NCI-H2081 treated with DMSO at 0.1 percent for 48 hours (cell line): ENCODE measurements at regions not wholly inside any gene's neighbourhood (a gene's known extent, or its start where the extent isn't known, plus 50 kb on each side); places are given as distances from the start of the nearest gene placed in this dataset.
A peak's percentile ranks its signal among the peaks of the same experiment; 100 is the strongest.

Source experiments
- DNase-seq: peaks from one replicate; lab custom pipeline; 2025; lab: John Stamatoyannopoulos, UW

GRCh38 chr18:25962919-25963318 lies 127.5 kb downstream of the SS18 start:
- no peak for DNase-seq

GRCh38 chr18:25962176-25962575 lies 128.2 kb downstream of the SS18 start:
- no peak for DNase-seq

DNA sequence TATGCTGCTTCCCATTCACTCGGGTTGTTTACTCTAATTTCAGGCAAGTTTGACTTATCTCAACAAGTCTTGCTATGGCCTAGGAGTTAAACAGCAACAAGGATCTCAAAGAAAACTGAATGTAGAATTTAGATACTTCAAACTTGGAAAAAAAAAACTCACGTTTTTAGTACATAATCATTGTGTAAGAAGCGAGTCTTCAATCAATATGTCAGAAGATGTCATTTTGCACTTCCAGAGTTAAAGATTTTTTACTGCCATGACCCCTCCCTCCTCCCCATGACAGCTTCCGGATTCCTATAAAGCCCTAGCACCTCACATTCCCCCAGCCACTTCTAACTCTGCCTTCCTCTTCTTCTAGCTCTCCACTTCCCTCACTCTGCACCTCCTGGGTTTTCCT lies 133.4 kb downstream of the SS18 start:
- DNase-seq: no peak

- DNase-seq: no peak
Observed at GRCh38 chr18:25953111-25953510, 137.3 kb downstream of the SS18 start.

- no peak for DNase-seq
Observed at GRCh38 chr18:25950321-25950720, 140.1 kb downstream of the SS18 start.

DNA sequence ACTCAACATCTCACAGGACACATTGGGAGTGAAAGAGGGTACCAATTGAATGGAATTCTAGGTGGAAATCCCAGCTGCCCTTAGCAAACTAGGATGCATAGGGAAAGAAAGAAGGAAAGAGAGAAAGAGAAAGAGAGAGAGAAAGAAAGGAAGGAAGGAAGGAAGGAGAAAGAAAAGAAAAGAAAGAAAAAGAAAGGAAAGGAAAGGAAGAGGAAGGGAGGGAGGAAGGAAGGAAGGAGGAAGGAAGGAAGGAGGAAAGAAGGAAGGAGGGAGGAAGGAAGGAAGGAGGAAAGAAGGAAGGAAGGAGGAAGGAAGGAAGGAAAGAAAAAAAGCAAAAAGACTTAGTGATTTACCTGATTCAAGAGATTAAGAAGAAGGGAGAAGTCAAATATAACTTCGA lies 143.9 kb downstream of the SS18 start:
- DNase-seq: no peak

- DNase-seq: no peak
Observed at GRCh38 chr18:25935356-25935755, 155.1 kb downstream of the SS18 start.

DNA sequence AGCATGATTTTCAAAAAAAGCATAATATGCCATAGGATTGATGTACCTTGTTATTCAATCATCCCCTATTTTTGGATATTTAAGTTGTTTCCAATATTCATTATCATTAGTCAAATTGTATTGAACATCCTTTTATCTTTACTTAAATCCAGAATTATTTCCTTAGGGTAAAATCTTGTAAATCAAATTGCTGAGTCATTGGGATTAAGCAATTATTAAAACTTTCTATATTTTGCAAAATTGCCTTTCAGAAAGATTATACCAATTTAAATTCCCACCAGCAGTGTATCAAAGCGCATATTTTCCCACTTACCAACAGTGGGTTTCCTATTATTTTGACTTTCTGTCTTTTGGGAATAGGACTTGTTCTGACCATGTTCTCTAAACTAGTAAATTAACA lies 159.3 kb downstream of the SS18 start:
- DNase-seq: no peak

DNA sequence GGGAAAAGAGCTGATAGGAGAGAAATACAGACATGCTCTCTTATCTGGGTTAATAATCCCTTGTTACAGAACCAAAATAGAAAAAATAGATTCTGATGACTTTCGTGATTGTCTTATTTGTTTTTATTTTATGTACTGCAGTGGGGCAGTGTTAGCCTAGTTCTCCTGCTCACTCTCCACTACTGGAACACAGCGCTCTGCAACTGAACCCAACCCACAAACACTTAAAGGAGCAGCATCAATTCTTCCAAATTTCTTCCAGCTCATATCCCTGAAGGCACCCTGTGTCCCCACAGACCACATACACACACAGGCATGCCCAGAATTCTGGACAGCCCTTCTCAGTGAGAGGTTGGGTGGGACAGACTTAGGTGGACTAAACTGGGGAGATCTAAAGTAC lies 160.6 kb downstream of the SS18 start:
- no peak for DNase-seq

GRCh38 chr18:25927830-25928229 lies 162.6 kb downstream of the SS18 start:
- no peak for DNase-seq

DNA sequence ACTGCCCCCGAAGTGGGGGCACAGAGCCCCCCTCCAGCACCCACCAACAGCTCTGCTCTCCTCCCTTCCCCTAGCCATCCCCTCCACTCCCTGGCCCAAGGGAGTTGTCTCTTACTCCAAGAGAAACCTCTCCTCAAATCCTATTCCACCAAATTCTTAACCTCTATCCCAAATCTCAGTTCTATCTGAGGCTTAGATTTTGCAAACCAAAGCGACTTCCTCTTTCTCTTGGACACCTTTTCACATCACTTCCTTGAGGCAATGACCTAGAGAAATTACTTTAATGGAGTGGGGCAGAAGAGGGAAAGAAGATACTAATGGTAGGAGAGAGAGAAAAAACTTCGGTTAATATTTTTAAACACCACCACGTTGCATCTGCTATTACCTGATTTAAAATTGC lies 167.2 kb downstream of the SS18 start:
- DNase-seq: no peak

- peak; percentile 4 for DNase-seq
Observed at GRCh38 chr18:25921677-25922421, 168.6 kb downstream of the SS18 start.

- DNase-seq: no peak
Observed at GRCh38 chr18:25915907-25916306, 174.5 kb downstream of the SS18 start.

DNA sequence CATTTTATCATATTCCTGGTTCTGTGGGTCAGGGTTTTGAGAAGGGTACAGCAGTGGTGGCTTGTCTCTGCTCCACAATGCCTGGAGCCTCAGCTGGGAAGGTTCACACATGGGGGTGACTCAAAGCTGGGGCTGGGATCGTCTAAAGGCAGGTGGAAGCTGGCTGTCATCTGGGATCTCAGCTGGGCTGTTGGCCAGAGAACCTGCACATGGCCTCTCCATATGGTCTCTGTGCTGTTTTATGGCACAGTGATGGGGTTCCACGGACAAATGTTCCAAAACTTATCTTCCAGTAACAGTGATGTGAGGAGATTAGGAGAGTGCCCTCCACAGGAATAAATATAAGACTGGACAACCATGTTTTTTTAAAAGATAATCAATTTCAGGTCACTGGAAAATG lies 191.4 kb downstream of the SS18 start:
- no peak for DNase-seq

DNA sequence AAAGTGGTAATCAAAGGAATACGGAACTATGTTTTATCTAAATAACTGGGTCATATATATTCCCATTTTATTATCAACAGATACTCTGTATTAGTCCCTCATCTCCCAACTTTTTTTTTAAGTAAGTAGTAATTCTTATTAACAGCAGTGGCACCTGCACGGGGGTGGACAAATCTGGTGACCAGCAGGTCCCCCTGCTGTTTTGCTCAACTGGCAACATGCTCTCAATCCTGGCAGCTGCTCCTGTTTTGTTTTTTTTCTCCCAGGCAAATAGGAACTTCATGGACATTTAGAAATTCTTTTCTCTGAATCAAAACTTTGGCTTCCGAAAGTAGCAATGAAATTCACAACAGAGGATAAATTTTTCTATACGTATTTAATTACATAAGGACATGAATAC lies 193.5 kb downstream of the SS18 start:
- peak; percentile 7 for DNase-seq

DNA sequence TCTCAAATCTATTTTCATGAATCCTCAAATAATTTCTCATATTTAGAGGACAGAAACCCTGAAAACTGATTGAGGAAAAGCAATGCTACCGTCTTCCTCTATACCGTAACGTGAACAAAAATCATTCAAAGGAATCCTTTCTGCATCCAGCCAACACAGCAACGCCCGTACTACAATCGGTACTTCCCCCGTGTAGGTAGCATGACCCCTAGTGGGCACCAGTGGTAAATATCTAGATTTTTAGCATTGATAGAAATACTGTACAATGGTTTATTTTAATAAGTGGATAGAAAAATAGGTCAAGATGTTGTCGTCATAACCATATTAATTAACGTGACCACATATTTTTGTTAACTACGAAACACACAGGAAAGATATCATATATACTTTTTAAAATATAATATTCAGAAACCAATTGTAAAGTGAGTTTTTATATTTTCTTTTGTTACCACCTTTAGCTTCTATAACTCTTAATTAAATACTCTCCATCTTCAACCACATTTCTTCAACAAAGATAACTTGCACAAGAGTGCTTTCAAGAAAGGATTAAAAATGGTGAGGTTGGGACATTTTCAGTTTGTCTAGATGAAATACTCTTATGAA lies 194.1 kb downstream of the SS18 start:
- no peak for DNase-seq

GRCh38 chr18:25895518-25895917 lies 194.9 kb downstream of the SS18 start:
- no peak for DNase-seq

- DNase-seq: no peak
Observed at GRCh38 chr18:25886283-25886682, 204.1 kb downstream of the SS18 start.

GRCh38 chr18:25883091-25883490 lies 207.3 kb downstream of the SS18 start:
- DNase-seq: no peak

- DNase-seq: no peak
Observed at GRCh38 chr18:25881149-25881548, 209.3 kb downstream of the SS18 start.

GRCh38 chr18:25880441-25880840 lies 210.0 kb downstream of the SS18 start:
- DNase-seq: no peak

DNA sequence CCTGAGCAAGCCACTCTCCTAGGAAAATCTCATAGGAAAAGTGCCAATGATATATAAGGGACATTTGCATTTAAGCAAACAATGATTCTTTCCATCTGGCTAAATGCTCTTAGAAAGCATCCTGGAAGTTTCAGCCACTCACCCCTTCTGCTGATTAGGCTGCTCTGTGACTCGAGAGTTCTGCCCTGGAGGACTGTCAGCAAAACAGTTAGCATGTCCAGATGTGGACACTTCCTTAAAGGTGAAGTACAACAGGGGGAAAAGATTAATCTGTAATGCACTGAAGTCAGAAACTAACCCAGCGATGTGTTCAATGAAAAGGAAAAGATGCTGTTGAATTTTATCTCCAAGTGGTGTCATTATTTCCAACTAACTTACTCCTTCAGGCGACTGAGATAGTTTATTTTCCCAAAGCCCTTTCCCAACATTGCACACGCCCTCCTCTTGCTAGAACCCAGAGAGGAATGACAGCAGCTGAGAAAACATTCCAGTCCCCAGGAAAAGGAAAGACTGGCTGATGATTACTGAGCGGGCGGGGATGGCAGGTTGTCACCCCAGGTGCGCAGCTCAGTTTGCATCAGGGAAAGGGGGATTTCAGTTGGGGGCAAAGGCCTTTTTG lies 214.0 kb downstream of the SS18 start:
- DNase-seq: no peak

DNA sequence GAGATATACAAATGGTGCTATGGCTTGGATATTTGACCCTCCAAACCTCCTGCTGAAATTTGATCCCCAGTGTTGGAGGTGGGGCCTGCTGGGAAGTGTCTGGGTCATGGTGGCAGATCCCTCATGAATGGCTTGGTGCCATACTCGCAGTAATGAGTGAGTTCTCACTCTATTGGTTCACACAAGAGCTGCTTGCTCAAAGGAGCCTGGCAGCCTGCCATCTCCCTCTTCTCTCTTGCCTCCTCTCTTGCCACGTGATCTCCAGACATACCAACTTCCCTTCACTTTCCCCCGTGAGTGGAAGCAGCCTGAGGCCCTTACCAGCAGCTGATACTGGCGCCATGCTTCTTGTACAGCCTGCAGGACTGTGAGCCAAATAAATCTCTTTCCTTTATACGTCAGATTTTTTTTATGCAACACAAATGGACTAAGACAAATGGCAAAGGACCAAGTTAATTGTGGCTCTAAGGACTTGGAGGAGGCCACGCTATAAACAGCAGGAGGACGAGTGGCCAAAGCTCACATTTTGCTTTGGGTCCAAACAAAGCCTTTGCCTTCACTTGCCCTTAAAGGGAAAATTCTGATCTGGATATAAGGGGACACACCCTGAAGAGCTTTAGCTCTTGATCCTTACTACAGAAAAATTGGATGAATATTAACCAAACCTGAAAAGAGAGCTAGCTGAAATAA lies 214.7 kb downstream of the SS18 start:
- no peak for DNase-seq
